Esophagus muscularis mucosa (tissue), 4 donors: ENCODE measurements at regions not wholly inside any gene's neighbourhood (a gene's known extent, or its start where the extent isn't known, plus 50 kb on each side); places are given as distances from the start of the nearest gene placed in this dataset.

ENCODE experiments used
- EP300 ChIP-seq: sonication (generic); formaldehyde crosslinking; IDR thresholded peaks from one replicate; pipeline ENCODE4 v1.6.1; 2017; ENCODE audit warnings: antibody characterized with exemption
- POLR2AphosphoS5 ChIP-seq, 2 donors: sonication (generic); formaldehyde crosslinking; IDR thresholded peaks; one replicate each; pipeline ENCODE4 v1.6.1; 2017; ENCODE audit warnings: antibody characterized with exemption in 2 of 2
- TF ChIP-seq, protein P1 (sequence below), 3 experiments: fragments of 200-600 bp in 2 of 3; fragments of 450-650 bp in 1 of 3; sonication (generic) in 2 of 3; IDR thresholded peaks; one replicate each; pipeline ENCODE4 v1.5.1; 2017 to 2019; ENCODE audit warnings: antibody characterized with exemption in 3 of 3, mild to moderate bottlenecking in 2 of 3, moderate library complexity in 1 of 3

DNA sequence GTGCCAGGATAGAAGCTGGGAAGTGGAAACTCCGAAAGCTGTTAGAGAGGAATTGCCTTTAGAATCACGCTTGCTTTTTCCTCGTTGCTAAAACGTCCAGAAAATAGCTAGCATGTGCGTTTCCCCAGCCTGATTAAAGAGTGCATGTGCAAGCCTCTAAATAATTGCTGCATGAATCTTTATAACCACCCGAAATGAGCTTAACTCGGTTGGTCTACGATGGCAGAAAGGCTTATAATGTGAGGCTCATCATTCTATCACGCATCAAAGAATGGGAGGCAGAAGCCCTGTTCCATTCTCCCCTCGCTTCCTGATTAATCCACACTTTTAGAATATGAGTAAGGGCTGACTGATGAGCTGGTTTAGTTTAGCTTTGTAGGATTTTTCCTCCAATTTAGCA, 394.6 kb upstream of the WWC1 start:
- TF ChIP-seq, protein P1, sequence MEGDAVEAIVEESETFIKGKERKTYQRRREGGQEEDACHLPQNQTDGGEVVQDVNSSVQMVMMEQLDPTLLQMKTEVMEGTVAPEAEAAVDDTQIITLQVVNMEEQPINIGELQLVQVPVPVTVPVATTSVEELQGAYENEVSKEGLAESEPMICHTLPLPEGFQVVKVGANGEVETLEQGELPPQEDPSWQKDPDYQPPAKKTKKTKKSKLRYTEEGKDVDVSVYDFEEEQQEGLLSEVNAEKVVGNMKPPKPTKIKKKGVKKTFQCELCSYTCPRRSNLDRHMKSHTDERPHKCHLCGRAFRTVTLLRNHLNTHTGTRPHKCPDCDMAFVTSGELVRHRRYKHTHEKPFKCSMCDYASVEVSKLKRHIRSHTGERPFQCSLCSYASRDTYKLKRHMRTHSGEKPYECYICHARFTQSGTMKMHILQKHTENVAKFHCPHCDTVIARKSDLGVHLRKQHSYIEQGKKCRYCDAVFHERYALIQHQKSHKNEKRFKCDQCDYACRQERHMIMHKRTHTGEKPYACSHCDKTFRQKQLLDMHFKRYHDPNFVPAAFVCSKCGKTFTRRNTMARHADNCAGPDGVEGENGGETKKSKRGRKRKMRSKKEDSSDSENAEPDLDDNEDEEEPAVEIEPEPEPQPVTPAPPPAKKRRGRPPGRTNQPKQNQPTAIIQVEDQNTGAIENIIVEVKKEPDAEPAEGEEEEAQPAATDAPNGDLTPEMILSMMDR (IDR thresholded peaks at IDR 0.05): no peak
- TF ChIP-seq EP300 (no peak), POLR2AphosphoS5 (IDR thresholded peaks at IDR 0.05) (no peak)
